Effector memory CD8-positive, alpha-beta T cell (primary cell): ENCODE measurements at regions not wholly inside any gene's neighbourhood (a gene's known extent, or its start where the extent isn't known, plus 50 kb on each side); places are given as distances from the start of the nearest gene placed in this dataset.
A peak's percentile ranks its signal among the peaks of the same experiment; 100 is the strongest.
"Not testable (repeated sequence)": the region's sequence is repeated elsewhere in the genome, so short reads cannot be mapped to it uniquely, and the experiment has no call there.

Experiments
- ATAC-seq: fragments of 150-1000 bp; cut with Tn5 transposase; replicated peaks from 2 replicates; pipeline ENCODE4 v1.10.0; 2021; ENCODE audit warnings: mild to moderate bottlenecking, moderate library complexity
- DNase-seq, 3 experiments: peaks; one replicate each; pipeline ENCODE4 v3.0.0; 2021
- H3K27ac Mint-ChIP-seq, 2 donors: one replicate each; pipeline ENCODE4 v1.8.0; 2022; ENCODE audit warnings: mild to moderate bottlenecking in 2 of 2, mixed read lengths in 2 of 2, moderate library complexity in 2 of 2
- H3K27me3 Mint-ChIP-seq, 2 donors: one replicate each; pipeline ENCODE4 v1.8.0; 2022; ENCODE audit warnings: mixed read lengths in 2 of 2
- H3K36me3 Mint-ChIP-seq: one replicate; pipeline ENCODE4 v1.8.0; 2022; ENCODE audit warnings: mild to moderate bottlenecking, moderate library complexity, mixed read lengths; ENCODE audit not compliant: insufficient read depth
- H3K4me1 Mint-ChIP-seq, 2 donors: one replicate each; pipeline ENCODE4 v1.8.0; 2022; ENCODE audit warnings: low read depth in 2 of 2, mixed read lengths in 2 of 2
- H3K4me3 Mint-ChIP-seq, 2 donors: one replicate each; pipeline ENCODE4 v1.8.0; 2022; ENCODE audit warnings: mild to moderate bottlenecking in 2 of 2, mixed read lengths in 2 of 2, moderate library complexity in 2 of 2
- H3K9me3 Mint-ChIP-seq, 2 donors: one replicate each; pipeline ENCODE4 v1.8.0; 2022; ENCODE audit warnings: mixed read lengths in 2 of 2

GRCh38 chr17:33905338-33905800 lies 349.7 kb upstream of the CCL2 start:
- H3K4me3 Mint-ChIP-seq, result no peak overlapping the region
- no peaks in the 10 kb centered on the region for H3K9me3 Mint-ChIP-seq
- DNase-seq (no peak), ATAC-seq (no peak)
- no peaks in the 10 kb centered on the region for H3K36me3 Mint-ChIP-seq
- peaks cover 28 to 41% of the 10 kb centered on the region in 2 donors for H3K27me3 Mint-ChIP-seq
- no peaks in the 10 kb centered on the region for H3K4me1 Mint-ChIP-seq
- H3K27ac Mint-ChIP-seq, result no peak overlapping the region

- Mint-ChIP-seq H3K9me3 (no peaks in the 10 kb centered on the region), H3K36me3 (no peaks in the 10 kb centered on the region), H3K27me3 (peaks cover 19 to 21% of the 10 kb centered on the region in 2 donors), H3K27ac (no peak overlapping the region), H3K4me3 (no peak overlapping the region), H3K4me1 (no peaks in the 10 kb centered on the region)
- DNase-seq (no peak), ATAC-seq (no peak)
Measured at GRCh38 chr17:33908363-33909064, 346.6 kb upstream of the CCL2 start.

- ATAC-seq (no peak), DNase-seq (no peak)
- H3K9me3 Mint-ChIP-seq, result no peaks in the 10 kb centered on the region
- no peaks in the 10 kb centered on the region for H3K36me3 Mint-ChIP-seq
- no peaks in the 10 kb centered on the region for H3K4me1 Mint-ChIP-seq
- peaks cover 19 to 24% of the 10 kb centered on the region in 2 donors for H3K27me3 Mint-ChIP-seq
- H3K4me3 Mint-ChIP-seq, result no peak overlapping the region
- no peak overlapping the region for H3K27ac Mint-ChIP-seq
Measured at GRCh38 chr17:33910200-33910857, 344.8 kb upstream of the CCL2 start.

GRCh38 chr17:33914125-33914524 lies 341.0 kb upstream of the CCL2 start:
- Mint-ChIP-seq H3K9me3 (no peaks in the 10 kb centered on the region), H3K27me3 (peaks cover 34 to 38% of the 10 kb centered on the region in 2 donors), H3K4me3 (no peak overlapping the region), H3K4me1 (no peaks in the 10 kb centered on the region), H3K36me3 (no peaks in the 10 kb centered on the region), H3K27ac (no peak overlapping the region)
- ATAC-seq, result no peak
- DNase-seq, result no peak

GRCh38 chr17:33922971-33923370 lies 332.1 kb upstream of the CCL2 start:
- Mint-ChIP-seq H3K9me3 (no peaks in the 10 kb centered on the region), H3K27me3 (peaks cover 32 to 44% of the 10 kb centered on the region in 2 donors), H3K27ac (no peak overlapping the region), H3K4me1 (no peaks in the 10 kb centered on the region), H3K36me3 (no peaks in the 10 kb centered on the region), H3K4me3 (no peak overlapping the region)
- no peak for DNase-seq
- ATAC-seq, result no peak

- no peaks in the 10 kb centered on the region for H3K9me3 Mint-ChIP-seq
Measured at GRCh38 chr17:33924104-33924503, 331.0 kb upstream of the CCL2 start.

GRCh38 chr17:33925649-33926048 lies 329.4 kb upstream of the CCL2 start:
- Mint-ChIP-seq H3K4me1 (no peaks in the 10 kb centered on the region), H3K4me3 (no peak overlapping the region), H3K27me3 (peaks cover 28 to 55% of the 10 kb centered on the region in 2 donors), H3K27ac (no peak overlapping the region), H3K36me3 (no peaks in the 10 kb centered on the region), H3K9me3 (no peaks in the 10 kb centered on the region)
- ATAC-seq (no peak), DNase-seq (no peak)

More at GRCh38 chr17:33924104-33924503, 331.0 kb upstream of the CCL2 start:
- no peaks in the 10 kb centered on the region for H3K36me3 Mint-ChIP-seq
- ATAC-seq (no peak), DNase-seq (no peak)
- peaks cover 25 to 44% of the 10 kb centered on the region in 2 donors for H3K27me3 Mint-ChIP-seq
- H3K4me3 Mint-ChIP-seq, result no peak overlapping the region
- H3K4me1 Mint-ChIP-seq, result no peaks in the 10 kb centered on the region
- no peak overlapping the region for H3K27ac Mint-ChIP-seq

GRCh38 chr17:33927732-33928133 lies 327.4 kb upstream of the CCL2 start:
- no peak overlapping the region for H3K27ac Mint-ChIP-seq
- H3K4me3 Mint-ChIP-seq, result no peak overlapping the region
- no peak for DNase-seq
- H3K27me3 Mint-ChIP-seq, result peaks cover 19 to 60% of the 10 kb centered on the region in 2 donors
- no peaks in the 10 kb centered on the region for H3K36me3 Mint-ChIP-seq
- no peak for ATAC-seq
- H3K9me3 Mint-ChIP-seq, result no peaks in the 10 kb centered on the region
- H3K4me1 Mint-ChIP-seq, result no peaks in the 10 kb centered on the region

- DNase-seq, result no peak
- Mint-ChIP-seq H3K27ac (peak overlapping the region in 1 of 2 donors; percentile 54), H3K4me1 (no peaks in the 10 kb centered on the region), H3K4me3 (no peak overlapping the region), H3K27me3 (peaks cover 25 to 64% of the 10 kb centered on the region in 2 donors), H3K9me3 (no peaks in the 10 kb centered on the region), H3K36me3 (no peaks in the 10 kb centered on the region)
- ATAC-seq, result no peak
Measured at GRCh38 chr17:33929181-33929724, 325.8 kb upstream of the CCL2 start.

- ATAC-seq, H3K36me3 Mint-ChIP-seq, H3K4me3 Mint-ChIP-seq, H3K4me1 Mint-ChIP-seq, DNase-seq, H3K27ac Mint-ChIP-seq, H3K9me3 Mint-ChIP-seq: not testable (repeated sequence)
- H3K27me3 Mint-ChIP-seq, result peaks cover 41 to 68% of the 10 kb centered on the region in 2 donors
Measured at GRCh38 chr17:33931148-33931814, 323.8 kb upstream of the CCL2 start.

- Mint-ChIP-seq H3K36me3 (no peaks in the 10 kb centered on the region), H3K4me1 (no peaks in the 10 kb centered on the region), H3K27ac (no peak overlapping the region), H3K27me3 (peaks cover 41 to 67% of the 10 kb centered on the region in 2 donors), H3K9me3 (no peaks in the 10 kb centered on the region), H3K4me3 (no peak overlapping the region)
- DNase-seq (no peak), ATAC-seq (no peak)
Measured at GRCh38 chr17:33932996-33933395, 322.1 kb upstream of the CCL2 start.

- Mint-ChIP-seq H3K4me1 (no peaks in the 10 kb centered on the region), H3K27ac (no peak overlapping the region), H3K27me3 (peaks cover 41 to 67% of the 10 kb centered on the region in 2 donors), H3K9me3 (no peaks in the 10 kb centered on the region), H3K4me3 (no peak overlapping the region), H3K36me3 (no peaks in the 10 kb centered on the region)
- DNase-seq (no peak), ATAC-seq (no peak)
Measured at GRCh38 chr17:33933576-33933975, 321.5 kb upstream of the CCL2 start.

GRCh38 chr17:33934696-33935095 lies 320.4 kb upstream of the CCL2 start:
- H3K9me3 Mint-ChIP-seq, result no peaks in the 10 kb centered on the region
- no peaks in the 10 kb centered on the region for H3K36me3 Mint-ChIP-seq
- no peaks in the 10 kb centered on the region for H3K4me1 Mint-ChIP-seq
- ATAC-seq (no peak), DNase-seq (no peak)
- no peak overlapping the region for H3K27ac Mint-ChIP-seq
- peaks cover 34 to 67% of the 10 kb centered on the region in 2 donors for H3K27me3 Mint-ChIP-seq
- no peak overlapping the region for H3K4me3 Mint-ChIP-seq
